DND-41 (cell line): ENCODE measurements at regions not wholly inside any gene's neighbourhood (a gene's known extent, or its start where the extent isn't known, plus 50 kb on each side); places are given as distances from the start of the nearest gene placed in this dataset.

ENCODE experiments used
- ATAC-seq: fragments of 200-7000 bp; cut with Tn5 transposase; 3 replicates; pipeline ENCODE4 v1.9.1; 2021; ENCODE audit warnings: low read depth; ENCODE audit not compliant: insufficient read depth
- DNase-seq: peaks from one replicate; pipeline ENCODE4 v3.0.0-alpha.2; 2020
- H2AFZ ChIP-seq: 2 replicates; pipeline ENCODE4 v1.6.0; 2012; ENCODE audit warnings: low read depth, low read length
- H3K27ac ChIP-seq: 2 replicates; pipeline ENCODE4 v1.5.1; 2012; ENCODE audit warnings: low read length, inconsistent platforms
- H3K27me3 ChIP-seq: fragments of 200-600 bp; sonication (generic); 2 replicates; pipeline ENCODE4 v1.6.0; 2012; ENCODE audit warnings: low read length, mild to moderate bottlenecking, inconsistent platforms; ENCODE audit not compliant: insufficient read depth, poor library complexity
- H3K36me3 ChIP-seq: 2 replicates; pipeline ENCODE4 v1.5.1; 2012; ENCODE audit warnings: low read length, inconsistent platforms; ENCODE audit not compliant: insufficient read depth
- H3K4me1 ChIP-seq: 2 replicates; pipeline ENCODE4 v1.5.1; 2012; ENCODE audit warnings: mild to moderate bottlenecking, low read length; ENCODE audit not compliant: insufficient read depth
- H3K4me2 ChIP-seq: 2 replicates; pipeline ENCODE4 v1.6.0; 2012; ENCODE audit warnings: mild to moderate bottlenecking, moderate library complexity, low read length, inconsistent platforms; ENCODE audit not compliant: insufficient read depth
- H3K4me3 ChIP-seq, 2 experiments: fragments of 200-600 bp in 1 of 2; shearing (Covaris generic) in 1 of 2; 2 replicates each; pipeline ENCODE4 v1.5.1; 2012 to 2016; ENCODE audit warnings: inconsistent platforms in 2 of 2, low read length in 2 of 2, mild to moderate bottlenecking in 2 of 2, low read depth in 1 of 2, moderate library complexity in 1 of 2
- H3K79me2 ChIP-seq: 2 replicates; pipeline ENCODE4 v1.6.0; 2012; ENCODE audit warnings: low read length, inconsistent platforms; ENCODE audit not compliant: insufficient read depth
- H3K9ac ChIP-seq: 2 replicates; pipeline ENCODE4 v1.6.0; 2012; ENCODE audit warnings: low read depth, mild to moderate bottlenecking, inconsistent platforms, low read length, moderate library complexity
- H3K9me3 ChIP-seq: 2 replicates; pipeline ENCODE4 v1.5.1; 2012; ENCODE audit warnings: low read length, moderate library complexity, mild to moderate bottlenecking, inconsistent platforms; ENCODE audit not compliant: insufficient read depth, severe bottlenecking
- H4K20me1 ChIP-seq: 2 replicates; pipeline ENCODE4 v1.6.0; 2012; ENCODE audit warnings: low read length; ENCODE audit not compliant: insufficient read depth
- CTCF ChIP-seq: IDR thresholded peaks from 2 replicates; pipeline ENCODE4 v1.5.1; 2012; ENCODE audit warnings: borderline replicate concordance, low read length, moderate library complexity, mild to moderate bottlenecking; ENCODE audit not compliant: poor library complexity, severe bottlenecking; ENCODE audit errors: extremely low read depth
- EZH2 ChIP-seq: IDR thresholded peaks from 3 replicates; pipeline ENCODE4 v1.6.1; 2012; ENCODE audit warnings: borderline replicate concordance, low read depth, mild to moderate bottlenecking, moderate library complexity, low read length, inconsistent platforms; ENCODE audit not compliant: severe bottlenecking

GRCh38 chr9:78470216-78470615 lies 173.3 kb downstream of the PSAT1 start:
- no peak overlapping the region for H3K27ac ChIP-seq
- ATAC-seq (no peak), DNase-seq (no peak)
- no peak for TF ChIP-seq EZH2
- TF ChIP-seq CTCF, result no peak
- H3K36me3 ChIP-seq, result no peaks in the 10 kb centered on the region
- no peak overlapping the region for H3K9ac ChIP-seq
- no peaks in the 10 kb centered on the region for H3K9me3 ChIP-seq
- no peaks in the 10 kb centered on the region for H3K4me1 ChIP-seq
- H2AFZ ChIP-seq, result no peak overlapping the region
- H4K20me1 ChIP-seq, result no peaks in the 10 kb centered on the region
- H3K4me2 ChIP-seq, result no peak overlapping the region
- H3K4me3 ChIP-seq, result no peak overlapping the region
- no peaks in the 10 kb centered on the region for H3K79me2 ChIP-seq
- no peaks in the 10 kb centered on the region for H3K27me3 ChIP-seq

DNA sequence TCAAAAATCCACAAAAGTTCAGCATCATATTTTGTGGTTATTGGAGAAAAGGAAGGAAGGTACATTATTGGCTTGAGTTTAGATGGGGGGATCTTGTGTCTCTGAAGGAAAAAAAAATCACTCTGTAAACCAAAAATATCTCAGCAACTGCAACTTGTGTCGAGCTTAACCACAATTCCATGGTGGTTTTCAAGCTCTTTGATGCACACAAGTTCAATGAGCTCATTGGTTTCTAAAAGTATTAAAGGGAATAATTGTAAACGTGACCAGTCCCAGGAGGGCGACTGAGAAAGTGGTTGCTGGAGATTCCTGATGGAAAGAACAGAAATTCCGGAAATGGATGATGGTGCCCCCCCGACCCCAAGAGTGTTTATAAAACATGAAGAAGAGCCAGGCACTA lies 173.8 kb downstream of the PSAT1 start:
- Histone ChIP-seq H3K27ac (no peak overlapping the region), H3K79me2 (no peaks in the 10 kb centered on the region), H3K36me3 (no peaks in the 10 kb centered on the region), H3K4me3 (no peak overlapping the region), H3K27me3 (no peaks in the 10 kb centered on the region), H3K4me2 (no peak overlapping the region), H3K9ac (no peak overlapping the region), H3K9me3 (no peaks in the 10 kb centered on the region), H3K4me1 (no peaks in the 10 kb centered on the region), H4K20me1 (no peaks in the 10 kb centered on the region), H2AFZ (no peak overlapping the region)
- ATAC-seq, result no peak
- TF ChIP-seq EZH2 (no peak), CTCF (no peak)
- DNase-seq, result no peak

DNA sequence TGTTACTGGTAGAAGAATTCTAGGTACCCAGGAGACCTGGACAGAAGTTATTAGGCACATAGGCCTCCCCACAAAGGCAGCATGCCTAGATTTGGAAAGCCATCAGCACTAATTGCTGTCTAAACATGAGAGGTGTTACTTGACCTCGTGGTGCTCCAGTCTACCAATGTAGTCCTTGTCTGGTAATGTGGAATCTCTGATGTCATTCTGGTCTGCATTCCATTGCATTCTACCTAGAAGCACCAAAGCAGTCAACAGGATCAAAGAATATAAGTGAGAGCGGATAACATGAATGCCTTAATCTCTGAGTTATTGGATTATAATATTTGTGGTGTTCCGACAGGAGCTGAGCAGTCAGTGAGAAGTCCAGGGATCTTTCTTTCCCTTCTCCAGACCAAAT lies 175.2 kb downstream of the PSAT1 start:
- no peaks in the 10 kb centered on the region for H3K9me3 ChIP-seq
- no peak overlapping the region for H3K9ac ChIP-seq
- no peaks in the 10 kb centered on the region for H3K79me2 ChIP-seq
- no peaks in the 10 kb centered on the region for H3K36me3 ChIP-seq
- DNase-seq, result no peak
- TF ChIP-seq CTCF, result no peak
- TF ChIP-seq EZH2, result no peak
- H3K27me3 ChIP-seq, result no peaks in the 10 kb centered on the region
- H3K4me2 ChIP-seq, result no peak overlapping the region
- no peak overlapping the region for H3K4me3 ChIP-seq
- H4K20me1 ChIP-seq, result no peaks in the 10 kb centered on the region
- H3K4me1 ChIP-seq, result no peaks in the 10 kb centered on the region
- no peak overlapping the region for H2AFZ ChIP-seq
- no peak overlapping the region for H3K27ac ChIP-seq
- no peak for ATAC-seq

GRCh38 chr9:78479441-78479840 lies 182.5 kb downstream of the PSAT1 start:
- H3K9me3 ChIP-seq, result no peaks in the 10 kb centered on the region
- H3K79me2 ChIP-seq, result no peaks in the 10 kb centered on the region
- H3K4me2 ChIP-seq, result no peak overlapping the region
- no peak overlapping the region for H3K4me3 ChIP-seq
- no peaks in the 10 kb centered on the region for H4K20me1 ChIP-seq
- no peaks in the 10 kb centered on the region for H3K27me3 ChIP-seq
- no peaks in the 10 kb centered on the region for H3K4me1 ChIP-seq
- DNase-seq (no peak), ATAC-seq (no peak)
- H3K27ac ChIP-seq, result no peak overlapping the region
- no peak overlapping the region for H2AFZ ChIP-seq
- H3K36me3 ChIP-seq, result no peaks in the 10 kb centered on the region
- no peak overlapping the region for H3K9ac ChIP-seq
- TF ChIP-seq CTCF, result no peak
- TF ChIP-seq EZH2, result no peak
